ENCODE measurements at regions not wholly inside any gene's neighbourhood (a gene's known extent, or its start where the extent isn't known, plus 50 kb on each side); places are given as distances from the start of the nearest gene placed in this dataset.
"Not testable (repeated sequence)": the region's sequence is repeated elsewhere in the genome, so short reads cannot be mapped to it uniquely, and the experiment has no call there.

GRCh38 chr10:53045315-53045714 lies 272.7 kb upstream of the MBL2 start:
- Histone ChIP-seq H3K4me1 (no peaks in the 10 kb centered on the region), H3K27ac (no peak overlapping the region), H3K36me3 (no peaks in the 10 kb centered on the region), H3K9me3 (no peaks in the 10 kb centered on the region), H3K4me3 (no peak overlapping the region), H3K27me3 (no peaks in the 10 kb centered on the region)
- TF ChIP-seq CTCF (IDR thresholded peaks at IDR 0.05): no peak
- TF ChIP-seq POLR2A (IDR thresholded peaks at IDR 0.05): no peak
- WGBS, 4 donors: 57 to 81% (median 73%) methylated on average over 2 of the region's 2 CpGs
- DNase-seq: no peak
- ATAC-seq: no peak
- intact Hi-C loops (cut with DNase I): no loop called here

- H3K27ac ChIP-seq; H3K9me3 ChIP-seq; H3K36me3 ChIP-seq; H3K4me3 ChIP-seq; ATAC-seq; H3K27me3 ChIP-seq; intact Hi-C loops (cut with DNase I); H3K4me1 ChIP-seq: not testable (repeated sequence)
- DNase-seq: peak in 1 of 5 donors; percentile 27
- WGBS, 4 donors: 83 to 98% (median 86%) methylated on average over 5 of the region's 5 CpGs
These were observed 263.2 kb upstream of the MBL2 start for GRCh38 chr10:53035823-53036222.

- no peak for TF ChIP-seq CTCF (IDR thresholded peaks at IDR 0.05)
- TF ChIP-seq POLR2A (IDR thresholded peaks at IDR 0.05): no peak
- H3K27me3 ChIP-seq: no peaks in the 10 kb centered on the region
- ATAC-seq (no peak), DNase-seq (no peak)
- H3K36me3 ChIP-seq: no peaks in the 10 kb centered on the region
- no peak overlapping the region for H3K4me3 ChIP-seq
- H3K4me1 ChIP-seq: no peaks in the 10 kb centered on the region
- no peaks in the 10 kb centered on the region for H3K9me3 ChIP-seq
- intact Hi-C loops (cut with DNase I): no loop called here
- no peak overlapping the region for H3K27ac ChIP-seq
- WGBS, 4 donors: 61 to 82% (median 73%) methylated on average over 2 of the region's 2 CpGs
These were observed 260.8 kb upstream of the MBL2 start for GRCh38 chr10:53033396-53033795.

GRCh38 chr10:53029872-53030849 lies 257.6 kb upstream of the MBL2 start:
- H3K27me3 ChIP-seq; intact Hi-C loops (cut with DNase I); H3K4me3 ChIP-seq; H3K27ac ChIP-seq; ATAC-seq; H3K36me3 ChIP-seq; H3K4me1 ChIP-seq; H3K9me3 ChIP-seq: not testable (repeated sequence)
- 40 to 47% (median 45%) methylated on average over 8 of the region's 8 CpGs for WGBS, 4 donors
- DNase-seq: peak in 1 of 5 donors; percentile 29

- intact Hi-C loops (cut with DNase I): no loop called here
- no peaks in the 10 kb centered on the region for H3K4me1 ChIP-seq
- TF ChIP-seq POLR2A (IDR thresholded peaks at IDR 0.05) (no peak), CTCF (IDR thresholded peaks at IDR 0.05) (no peak)
- WGBS, 4 donors: 89 to 96% (median 95%) methylated on average over 8 to 9 of the region's 9 CpGs
- H3K4me3 ChIP-seq: no peak overlapping the region
- no peak overlapping the region for H3K27ac ChIP-seq
- no peaks in the 10 kb centered on the region for H3K27me3 ChIP-seq
- DNase-seq (peak in 1 of 5 donors; percentile 25), ATAC-seq (no peak)
- no peaks in the 10 kb centered on the region for H3K9me3 ChIP-seq
- H3K36me3 ChIP-seq: no peaks in the 10 kb centered on the region
These were observed 256.9 kb upstream of the MBL2 start for GRCh38 chr10:53029449-53029848.

GRCh38 chr10:53025765-53026164 lies 253.2 kb upstream of the MBL2 start:
- intact Hi-C loops (cut with DNase I); H3K4me3 ChIP-seq; DNase-seq; H3K27ac ChIP-seq; H3K27me3 ChIP-seq; ATAC-seq; H3K4me1 ChIP-seq; H3K36me3 ChIP-seq; H3K9me3 ChIP-seq: not testable (repeated sequence)
- 64 to 80% (median 71%) methylated on average over 5 to 6 of the region's 6 CpGs for WGBS, 4 donors

Data from heart left ventricle (tissue), 16 donors.